ENCODE measurements at regions not wholly inside any gene's neighbourhood (a gene's known extent, or its start where the extent isn't known, plus 50 kb on each side); places are given as distances from the start of the nearest gene placed in this dataset.

- Histone ChIP-seq H3K9me3 (no peaks in the 10 kb centered on the region), H3K36me3 (ENCODE audit: low read depth, missing control alignments) (no peaks in the 10 kb centered on the region), H3K27ac (no peak overlapping the region), H3K27me3 (no peaks in the 10 kb centered on the region), H3K4me1 (no peaks in the 10 kb centered on the region), H3K4me3 (no peak overlapping the region)
- TF ChIP-seq CTCF (IDR thresholded peaks at IDR 0.05) (no peak), POLR2A (IDR thresholded peaks at IDR 0.05) (no peak)
- 34 to 62% methylated on average over 7 to 15 of the region's 15 CpGs for WGBS, 2 donors
- no peak for DNase-seq
- intact Hi-C loops (cut with DNase I; ENCODE audit: low total_unique reads) = no loop called here
Observed at GRCh38 chr13:78816592-78816991, 157.6 kb upstream of the OBI1 start.

- H3K27me3 ChIP-seq = no peaks in the 10 kb centered on the region
- 15 to 50% methylated on average over 1 of the region's 1 CpG for WGBS, 2 donors
- H3K9me3 ChIP-seq = no peaks in the 10 kb centered on the region
- no peak overlapping the region for H3K4me3 ChIP-seq
- H3K4me1 ChIP-seq = no peaks in the 10 kb centered on the region
- intact Hi-C loops (cut with DNase I; ENCODE audit: low total_unique reads) = no loop called here
- TF ChIP-seq POLR2A (IDR thresholded peaks at IDR 0.05) (no peak), CTCF (IDR thresholded peaks at IDR 0.05) (no peak)
- no peak for DNase-seq
- H3K27ac ChIP-seq = no peak overlapping the region
- no peaks in the 10 kb centered on the region for H3K36me3 ChIP-seq (ENCODE audit: low read depth, missing control alignments)
Observed at GRCh38 chr13:78816154-78816553, 157.2 kb upstream of the OBI1 start.

GRCh38 chr13:78806457-78806856 lies 147.5 kb upstream of the OBI1 start:
- H3K4me3 ChIP-seq = no peak overlapping the region
- DNase-seq = no peak
- no peaks in the 10 kb centered on the region for H3K4me1 ChIP-seq
- TF ChIP-seq POLR2A (IDR thresholded peaks at IDR 0.05) = no peak
- peak in 1 of 3 experiments; percentile 15 for TF ChIP-seq CTCF (IDR thresholded peaks at IDR 0.05)
- no peaks in the 10 kb centered on the region for H3K27me3 ChIP-seq
- H3K9me3 ChIP-seq = no peaks in the 10 kb centered on the region
- H3K27ac ChIP-seq = no peak overlapping the region
- no peaks in the 10 kb centered on the region for H3K36me3 ChIP-seq (ENCODE audit: low read depth, missing control alignments)
- intact Hi-C loops (cut with DNase I; ENCODE audit: low total_unique reads) = no loop called here
- WGBS, 2 donors = 50 to 59% methylated on average over 4 of the region's 4 CpGs

GRCh38 chr13:78802912-78803311 lies 144.0 kb upstream of the OBI1 start:
- DNase-seq = no peak
- H3K9me3 ChIP-seq = no peaks in the 10 kb centered on the region
- no peak for TF ChIP-seq CTCF (IDR thresholded peaks at IDR 0.05)
- H3K27ac ChIP-seq = no peak overlapping the region
- no peaks in the 10 kb centered on the region for H3K4me1 ChIP-seq
- intact Hi-C loops (cut with DNase I; ENCODE audit: low total_unique reads) = no loop called here
- H3K27me3 ChIP-seq = no peaks in the 10 kb centered on the region
- H3K36me3 ChIP-seq (ENCODE audit: low read depth, missing control alignments) = no peaks in the 10 kb centered on the region
- H3K4me3 ChIP-seq = no peak overlapping the region

- Histone ChIP-seq H3K36me3 (ENCODE audit: low read depth, missing control alignments) (no peaks in the 10 kb centered on the region), H3K27me3 (no peaks in the 10 kb centered on the region), H3K4me3 (no peak overlapping the region), H3K9me3 (no peaks in the 10 kb centered on the region), H3K4me1 (no peaks in the 10 kb centered on the region), H3K27ac (no peak overlapping the region)
- peak; percentile 20 for DNase-seq
- intact Hi-C loops (cut with DNase I; ENCODE audit: low total_unique reads) = no loop called here
- TF ChIP-seq CTCF (IDR thresholded peaks at IDR 0.05) = no peak
- no peak for TF ChIP-seq POLR2A (IDR thresholded peaks at IDR 0.05)
- WGBS, 2 donors = 13 to 19% methylated on average over 8 of the region's 8 CpGs
Observed at GRCh38 chr13:78787190-78787589, 128.2 kb upstream of the OBI1 start.
